Smooth muscle cell (in vitro differentiated cells): ENCODE measurements at regions not wholly inside any gene's neighbourhood (a gene's known extent, or its start where the extent isn't known, plus 50 kb on each side); places are given as distances from the start of the nearest gene placed in this dataset.

Source experiments
- DNase-seq: peaks from one replicate; lab custom pipeline; 2025; ENCODE audit not compliant: unreplicated experiment; lab: John Stamatoyannopoulos, UW
- H2AFZ ChIP-seq: fragments of 200-600 bp; sonication (generic); 2 replicates; pipeline ENCODE4 v1.6.0; 2016; ENCODE audit warnings: antibody characterized with exemption, low read depth, mild to moderate bottlenecking
- H3F3A ChIP-seq: fragments of 200-600 bp; sonication (generic); 2 replicates; pipeline ENCODE4 v1.6.0; 2017; ENCODE audit warnings: antibody characterized with exemption, low read depth
- H3K27ac ChIP-seq: fragments of 200-600 bp; sonication (generic); 2 replicates; pipeline ENCODE4 v1.5.1; 2016; ENCODE audit warnings: low read depth, mild to moderate bottlenecking
- H3K27me3 ChIP-seq: fragments of 200-600 bp; sonication (generic); 2 replicates; pipeline ENCODE4 v1.6.1; 2016; ENCODE audit warnings: low read depth, mild to moderate bottlenecking
- H3K36me3 ChIP-seq: fragments of 200-600 bp; sonication (generic); 2 replicates; pipeline ENCODE4 v1.5.1; 2016; ENCODE audit warnings: low read depth
- H3K4me1 ChIP-seq: fragments of 200-600 bp; sonication (generic); 2 replicates; pipeline ENCODE4 v1.5.1; 2016; ENCODE audit warnings: low read depth
- H3K4me2 ChIP-seq: fragments of 200-600 bp; sonication (generic); 2 replicates; pipeline ENCODE4 v1.6.0; 2016; ENCODE audit warnings: mild to moderate bottlenecking
- H3K4me3 ChIP-seq: fragments of 200-600 bp; sonication (generic); 2 replicates; pipeline ENCODE4 v1.5.1; 2016; ENCODE audit warnings: mild to moderate bottlenecking
- H3K79me2 ChIP-seq: fragments of 200-600 bp; sonication (generic); 2 replicates; pipeline ENCODE4 v1.6.0; 2016; ENCODE audit warnings: low read depth, mild to moderate bottlenecking
- H3K9ac ChIP-seq: fragments of 200-600 bp; sonication (generic); 2 replicates; pipeline ENCODE4 v1.6.0; 2016; ENCODE audit warnings: low read depth
- H3K9me3 ChIP-seq: fragments of 200-600 bp; sonication (generic); replicated peaks from 2 replicates; pipeline ENCODE4 v1.5.1; 2016; ENCODE audit warnings: low read depth
- H4K20me1 ChIP-seq: fragments of 200-600 bp; sonication (generic); 2 replicates; pipeline ENCODE4 v1.6.0; 2016; ENCODE audit warnings: low read depth
- CTCF ChIP-seq: fragments of 200-600 bp; sonication (generic); IDR thresholded peaks from 2 replicates; pipeline ENCODE4 v1.5.1; 2017; ENCODE audit warnings: borderline replicate concordance, mild to moderate bottlenecking, antibody characterized with exemption; ENCODE audit not compliant: insufficient read depth, poor library complexity, severe bottlenecking
- WGBS: methylation state at CpG from one replicate; pipeline ENCODE4 v1.1.7; 2016; ENCODE audit warnings: low lambda C conversion rate; 5-methylcytosine and 5-hydroxymethylcytosine counted together

GRCh38 chr7:119184124-119184788, 959.8 kb downstream of the ANKRD7 start:
- H3K4me1 ChIP-seq: no peaks in the 10 kb centered on the region

GRCh38 chr7:119196183-119196582, 971.7 kb downstream of the ANKRD7 start:
- no peak for TF ChIP-seq CTCF
- 2% methylated on average over 2 of the region's 2 CpGs for WGBS
- DNase-seq: no peak
- no peak overlapping the region for H3K27ac ChIP-seq
- no peaks in the 10 kb centered on the region for H3F3A ChIP-seq
- H3K4me1 ChIP-seq: no peaks in the 10 kb centered on the region
- no peak overlapping the region for H3K4me2 ChIP-seq
- H4K20me1 ChIP-seq: no peaks in the 10 kb centered on the region
- no peaks in the 10 kb centered on the region for H3K9me3 ChIP-seq
- no peak overlapping the region for H3K4me3 ChIP-seq
- H3K79me2 ChIP-seq: no peaks in the 10 kb centered on the region
- peak overlapping the region; percentile 20 for H2AFZ ChIP-seq
- no peak overlapping the region for H3K9ac ChIP-seq
- no peaks in the 10 kb centered on the region for H3K27me3 ChIP-seq
- H3K36me3 ChIP-seq: no peaks in the 10 kb centered on the region

More at GRCh38 chr7:119184124-119184788, 959.8 kb downstream of the ANKRD7 start:
- H3K9ac ChIP-seq: no peak overlapping the region
- H3K9me3 ChIP-seq: no peaks in the 10 kb centered on the region
- 92% methylated on average over 4 of the region's 4 CpGs for WGBS
- DNase-seq: no peak
- H3K4me2 ChIP-seq: no peak overlapping the region
- no peak overlapping the region for H2AFZ ChIP-seq
- no peaks in the 10 kb centered on the region for H3F3A ChIP-seq
- no peak for TF ChIP-seq CTCF
- H3K36me3 ChIP-seq: no peaks in the 10 kb centered on the region
- no peaks in the 10 kb centered on the region for H3K79me2 ChIP-seq
- no peaks in the 10 kb centered on the region for H4K20me1 ChIP-seq
- H3K27ac ChIP-seq: no peak overlapping the region
- no peak overlapping the region for H3K4me3 ChIP-seq
- no peaks in the 10 kb centered on the region for H3K27me3 ChIP-seq

GRCh38 chr7:119197172-119197876, 972.8 kb downstream of the ANKRD7 start:
- no peak for DNase-seq
- no peak overlapping the region for H3K4me2 ChIP-seq
- no peaks in the 10 kb centered on the region for H3K36me3 ChIP-seq
- no peaks in the 10 kb centered on the region for H3K79me2 ChIP-seq
- H3K9me3 ChIP-seq: no peaks in the 10 kb centered on the region
- no peaks in the 10 kb centered on the region for H3K4me1 ChIP-seq
- no peak overlapping the region for H2AFZ ChIP-seq
- no peak for TF ChIP-seq CTCF
- no peak overlapping the region for H3K9ac ChIP-seq
- 91% methylated on average over 9 of the region's 9 CpGs for WGBS
- no peaks in the 10 kb centered on the region for H4K20me1 ChIP-seq
- H3K4me3 ChIP-seq: no peak overlapping the region
- no peaks in the 10 kb centered on the region for H3F3A ChIP-seq
- H3K27me3 ChIP-seq: no peaks in the 10 kb centered on the region
- H3K27ac ChIP-seq: no peak overlapping the region
